OCI-LY1 (cell line): ENCODE measurements at regions not wholly inside any gene's neighbourhood (a gene's known extent, or its start where the extent isn't known, plus 50 kb on each side); places are given as distances from the start of the nearest gene placed in this dataset.
"Not testable (repeated sequence)": the region's sequence is repeated elsewhere in the genome, so short reads cannot be mapped to it uniquely, and the experiment has no call there.

Experiments used
- H2AFZ ChIP-seq: fragments of 200-600 bp; sonication (generic), shearing (Covaris generic); 2 replicates; pipeline ENCODE4 v1.6.0; 2014; ENCODE audit warnings: antibody characterized with exemption, mild to moderate bottlenecking, low read length
- H3F3A ChIP-seq: fragments of 200-600 bp; sonication (generic), shearing (Covaris generic); 2 replicates; pipeline ENCODE4 v1.6.0; 2014; ENCODE audit warnings: mild to moderate bottlenecking, antibody characterized with exemption, low read length, moderate library complexity; ENCODE audit not compliant: insufficient read depth
- H3K27ac ChIP-seq: fragments of 200-600 bp; sonication (generic); 2 replicates; pipeline ENCODE4 v1.5.1; 2014; ENCODE audit warnings: low read length, mixed run types, mild to moderate bottlenecking, low read depth; ENCODE audit not compliant: poor library complexity, severe bottlenecking
- H3K27me3 ChIP-seq: fragments of 200-600 bp; sonication (generic); 2 replicates; pipeline ENCODE4 v1.6.0; 2014; ENCODE audit warnings: antibody characterized with exemption, mild to moderate bottlenecking, low read length, moderate library complexity; ENCODE audit not compliant: insufficient read depth
- H3K36me3 ChIP-seq: fragments of 200-600 bp; sonication (generic); 2 replicates; pipeline ENCODE4 v1.6.1; 2014; ENCODE audit warnings: mild to moderate bottlenecking, antibody characterized with exemption, low read length, moderate library complexity, mixed read lengths; ENCODE audit not compliant: insufficient read depth
- H3K4me1 ChIP-seq: fragments of 200-600 bp; sonication (generic); 2 replicates; pipeline ENCODE4 v1.5.1; 2014; ENCODE audit warnings: mild to moderate bottlenecking, low read length, moderate library complexity; ENCODE audit not compliant: insufficient read depth, severe bottlenecking
- H3K4me2 ChIP-seq: fragments of 200-600 bp; sonication (generic), shearing (Covaris generic); 2 replicates; pipeline ENCODE4 v1.6.1; 2014; ENCODE audit warnings: low read length
- H3K4me3 ChIP-seq: fragments of 200-600 bp; sonication (generic); 2 replicates; pipeline ENCODE4 v1.5.1; 2014; ENCODE audit warnings: low read length, low read depth, mild to moderate bottlenecking, mixed read lengths; ENCODE audit not compliant: poor library complexity, severe bottlenecking
- H3K79me2 ChIP-seq: fragments of 200-600 bp; shearing (Covaris generic); 2 replicates; pipeline ENCODE4 v1.6.1; 2016; ENCODE audit warnings: mixed run types, low read length, mixed read lengths; ENCODE audit not compliant: insufficient read depth
- H3K9ac ChIP-seq: fragments of 200-600 bp; sonication (generic), shearing (Covaris generic); 2 replicates; pipeline ENCODE4 v1.6.1; 2014; ENCODE audit warnings: mild to moderate bottlenecking, low read length, mixed read lengths
- H3K9me2 ChIP-seq: fragments of 200-600 bp; sonication (generic), shearing (Covaris generic); 2 replicates; pipeline ENCODE4 v1.6.1; 2014; ENCODE audit warnings: low read depth, mild to moderate bottlenecking, low read length, mixed read lengths
- H3K9me3 ChIP-seq: fragments of 200-600 bp; shearing (Covaris generic); 2 replicates; pipeline ENCODE4 v1.6.1; 2014; ENCODE audit warnings: low read length, mixed read lengths
- H4K20me1 ChIP-seq: fragments of 200-600 bp; sonication (generic), shearing (Covaris generic); 2 replicates; pipeline ENCODE4 v1.6.0; 2016; ENCODE audit warnings: mild to moderate bottlenecking, low read length; ENCODE audit not compliant: insufficient read depth
- CTCF ChIP-seq: fragments of 200-600 bp; sonication (generic), shearing (Covaris generic); IDR thresholded peaks from 2 replicates; pipeline ENCODE4 v1.5.1; 2017; ENCODE audit warnings: mild to moderate bottlenecking, antibody characterized with exemption, low read length, moderate library complexity, mixed read lengths
- EZH2 ChIP-seq: fragments of 200-600 bp; sonication (generic), shearing (Covaris generic); IDR thresholded peaks from 2 replicates; pipeline ENCODE4 v1.8.0; 2017; ENCODE audit warnings: borderline replicate concordance, mixed run types, mild to moderate bottlenecking, antibody characterized with exemption, low read length, moderate library complexity, mixed read lengths

- no peak overlapping the region for H3K27ac ChIP-seq
- TF ChIP-seq EZH2, result no peak
- no peak for TF ChIP-seq CTCF
- H2AFZ ChIP-seq, result no peak overlapping the region
- no peak overlapping the region for H3K9ac ChIP-seq
- H3F3A ChIP-seq, result no peaks in the 10 kb centered on the region
- no peaks in the 10 kb centered on the region for H3K9me3 ChIP-seq
- H3K79me2 ChIP-seq, result no peaks in the 10 kb centered on the region
- no peak overlapping the region for H3K4me2 ChIP-seq
- H3K9me2 ChIP-seq, result no peaks in the 10 kb centered on the region
- no peaks in the 10 kb centered on the region for H3K4me1 ChIP-seq
- no peaks in the 10 kb centered on the region; the same call in 1 of the 2 replicates for H3K27me3 ChIP-seq
- H3K36me3 ChIP-seq, result no peaks in the 10 kb centered on the region
- H3K4me3 ChIP-seq, result no peak overlapping the region
- H4K20me1 ChIP-seq, result no peaks in the 10 kb centered on the region
Measured at GRCh38 chr3:194910414-194910984, 224.8 kb downstream of the FAM43A start.

GRCh38 chr3:194913316-194913715, 227.6 kb downstream of the FAM43A start:
- no peak overlapping the region for H3K4me3 ChIP-seq
- TF ChIP-seq EZH2 (no peak), CTCF (no peak)
- no peaks in the 10 kb centered on the region for H3K9me3 ChIP-seq
- no peaks in the 10 kb centered on the region for H4K20me1 ChIP-seq
- H3K79me2 ChIP-seq, result no peaks in the 10 kb centered on the region
- H3K27ac ChIP-seq, result no peak overlapping the region
- H3K9ac ChIP-seq, result no peak overlapping the region
- no peaks in the 10 kb centered on the region for H3F3A ChIP-seq
- no peak overlapping the region for H3K4me2 ChIP-seq
- H3K36me3 ChIP-seq, result no peaks in the 10 kb centered on the region
- H3K4me1 ChIP-seq, result no peaks in the 10 kb centered on the region
- H2AFZ ChIP-seq, result no peak overlapping the region
- no peaks in the 10 kb centered on the region; the same call in 1 of the 2 replicates for H3K27me3 ChIP-seq
- H3K9me2 ChIP-seq, result no peaks in the 10 kb centered on the region

- H3K4me1 ChIP-seq, H3K27me3 ChIP-seq, H4K20me1 ChIP-seq, H2AFZ ChIP-seq, H3K79me2 ChIP-seq, H3K4me3 ChIP-seq, H3K9me2 ChIP-seq, H3F3A ChIP-seq, H3K27ac ChIP-seq, H3K9me3 ChIP-seq, H3K4me2 ChIP-seq, H3K36me3 ChIP-seq, H3K9ac ChIP-seq: not testable (repeated sequence)
Measured at GRCh38 chr3:194924889-194925288, 239.2 kb downstream of the FAM43A start.

GRCh38 chr3:194925614-194926013, 239.9 kb downstream of the FAM43A start:
- H3K27me3 ChIP-seq, result no peaks in the 10 kb centered on the region; the same call in 1 of the 2 replicates
- H2AFZ ChIP-seq, result no peak overlapping the region
- no peaks in the 10 kb centered on the region for H3K4me1 ChIP-seq
- H3K4me3 ChIP-seq, result no peak overlapping the region
- no peaks in the 10 kb centered on the region; the same call in 1 of the 2 replicates for H3F3A ChIP-seq
- H4K20me1 ChIP-seq, result no peaks in the 10 kb centered on the region
- H3K4me2 ChIP-seq, result no peak overlapping the region
- TF ChIP-seq EZH2, result no peak
- TF ChIP-seq CTCF, result no peak
- H3K9ac ChIP-seq, result no peak overlapping the region
- no peaks in the 10 kb centered on the region for H3K9me2 ChIP-seq
- no peaks in the 10 kb centered on the region for H3K79me2 ChIP-seq
- no peaks in the 10 kb centered on the region for H3K9me3 ChIP-seq
- H3K36me3 ChIP-seq, result no peaks in the 10 kb centered on the region
- H3K27ac ChIP-seq, result no peak overlapping the region
